HCT116 (cell line): ENCODE measurements at regions not wholly inside any gene's neighbourhood (a gene's known extent, or its start where the extent isn't known, plus 50 kb on each side); places are given as distances from the start of the nearest gene placed in this dataset.

Experiments used
- CBX3 ChIP-seq: IDR thresholded peaks from 2 replicates; pipeline ENCODE4 v1.6.1; 2012; ENCODE audit warnings: low read depth
- CEBPB ChIP-seq: IDR thresholded peaks from 2 replicates; pipeline ENCODE4 v1.6.1; 2012; ENCODE audit warnings: low read depth
- CTCF ChIP-seq, 3 experiments: fragments of 200-600 bp in 1 of 3; sonication (generic) in 1 of 3; IDR thresholded peaks in 2 of 3; conservative IDR thresholded peaks in 1 of 3; 2 replicates each; pipeline ENCODE4 v1.5.1; 2012 to 2017; ENCODE audit warnings: low read depth in 2 of 3, low read length in 2 of 3, antibody characterized with exemption in 1 of 3, borderline replicate concordance in 1 of 3, control low read depth in 1 of 3, mild to moderate bottlenecking in 1 of 3, mixed read lengths in 1 of 3, mixed run types in 1 of 3, moderate library complexity in 1 of 3; ENCODE audit not compliant: insufficient read depth in 1 of 3
- EZH2phosphoT487 ChIP-seq: fragments of 200-600 bp; IDR thresholded peaks from 2 replicates; pipeline ENCODE4 v1.6.1; 2018; ENCODE audit warnings: antibody characterized with exemption, borderline replicate concordance
- MAX ChIP-seq: IDR thresholded peaks from 2 replicates; pipeline ENCODE4 v1.6.1; 2012
- POLR2A ChIP-seq: IDR thresholded peaks from 2 replicates; pipeline ENCODE4 v1.7.0; 2011; ENCODE audit warnings: borderline replicate concordance; ENCODE audit not compliant: insufficient read depth, insufficient read length; ENCODE audit errors: extremely low read depth
- POLR2AphosphoS5 ChIP-seq: IDR thresholded peaks from 2 replicates; pipeline ENCODE4 v1.6.1; 2011; ENCODE audit warnings: mild to moderate bottlenecking, low read depth, low read length, moderate library complexity
- SP1 ChIP-seq: IDR thresholded peaks from 2 replicates; pipeline ENCODE4 v1.6.1; 2012; ENCODE audit warnings: low read depth
- SRF ChIP-seq: IDR thresholded peaks from 2 replicates; pipeline ENCODE4 v1.6.1; 2012; ENCODE audit warnings: low read depth
- TCF7L2 ChIP-seq: IDR thresholded peaks from 2 replicates; pipeline ENCODE4 v1.7.0; 2011; ENCODE audit warnings: borderline replicate concordance, inconsistent platforms; ENCODE audit not compliant: insufficient read depth, insufficient read length; ENCODE audit errors: extremely low read depth
- YY1 ChIP-seq: IDR thresholded peaks from 2 replicates; pipeline ENCODE4 v1.6.1; 2011; ENCODE audit warnings: low read length, low read depth, moderate library complexity, mild to moderate bottlenecking; ENCODE audit not compliant: insufficient replicate concordance; ENCODE audit errors: extremely low read depth
- ZBTB33 ChIP-seq: IDR thresholded peaks from 2 replicates; pipeline ENCODE4 v1.6.1; 2011; ENCODE audit warnings: mild to moderate bottlenecking, low read length, moderate library complexity; ENCODE audit not compliant: insufficient replicate concordance; ENCODE audit errors: extremely low read depth

GRCh38 chr10:28184810-28185209 lies 118.1 kb downstream of the MPP7 start:
- no peak for TF ChIP-seq CTCF (IDR thresholded peaks at IDR 0.05 in 2 of 3, conservative IDR thresholded peaks at IDR 0.05 in 1 of 3; ENCODE audit: borderline replicate concordance in 1 of 3, insufficient read depth in 1 of 3, low read depth in 2 of 3, low read length in 2 of 3)
- no peak for TF ChIP-seq CEBPB
- TF ChIP-seq POLR2AphosphoS5 = no peak
- no peak for TF ChIP-seq YY1
- no peak for TF ChIP-seq EZH2phosphoT487
- TF ChIP-seq SRF = no peak
- no peak for TF ChIP-seq ZBTB33
- no peak for TF ChIP-seq SP1
- no peak for TF ChIP-seq MAX
- TF ChIP-seq TCF7L2 = no peak
- TF ChIP-seq CBX3 = no peak
- no peak for TF ChIP-seq POLR2A
